ENCODE measurements at regions not wholly inside any gene's neighbourhood (a gene's known extent, or its start where the extent isn't known, plus 50 kb on each side); places are given as distances from the start of the nearest gene placed in this dataset.

DNA sequence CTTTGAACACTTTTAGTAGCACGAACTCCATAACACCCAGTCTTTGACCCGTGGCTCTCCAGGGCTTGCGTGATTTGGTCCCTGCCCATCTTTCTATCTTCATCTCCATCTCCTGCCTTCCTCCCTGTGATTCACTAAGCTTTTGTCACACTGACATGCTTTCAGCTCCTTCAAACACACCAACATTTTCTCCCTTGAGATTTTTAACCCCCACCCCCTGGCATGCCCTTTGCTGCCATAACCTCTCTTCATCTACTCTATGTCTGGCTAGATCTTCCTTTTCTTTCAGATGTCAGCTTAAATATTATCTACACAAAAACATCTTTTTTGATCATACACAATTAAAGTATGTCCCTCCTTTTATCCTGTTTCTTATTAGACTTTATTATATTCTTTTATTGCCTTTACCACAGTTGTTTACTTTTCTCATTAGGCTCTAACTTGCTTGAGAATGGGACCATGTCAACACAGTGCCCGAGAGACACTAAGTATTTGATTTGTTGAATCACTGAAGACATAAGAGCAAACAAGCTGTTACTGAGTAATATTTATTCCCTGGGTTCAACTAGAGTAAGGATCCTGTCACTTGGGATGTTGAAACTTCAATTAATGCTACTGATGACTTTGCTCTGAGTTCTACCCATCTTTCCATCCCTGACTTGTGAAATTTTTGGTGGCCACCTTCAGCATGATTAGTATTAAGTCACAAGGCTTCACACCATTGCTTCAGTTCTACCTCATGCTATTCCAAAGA is 387.3 kb downstream of the LRIG3 start:
- TF ChIP-seq, protein P1, sequence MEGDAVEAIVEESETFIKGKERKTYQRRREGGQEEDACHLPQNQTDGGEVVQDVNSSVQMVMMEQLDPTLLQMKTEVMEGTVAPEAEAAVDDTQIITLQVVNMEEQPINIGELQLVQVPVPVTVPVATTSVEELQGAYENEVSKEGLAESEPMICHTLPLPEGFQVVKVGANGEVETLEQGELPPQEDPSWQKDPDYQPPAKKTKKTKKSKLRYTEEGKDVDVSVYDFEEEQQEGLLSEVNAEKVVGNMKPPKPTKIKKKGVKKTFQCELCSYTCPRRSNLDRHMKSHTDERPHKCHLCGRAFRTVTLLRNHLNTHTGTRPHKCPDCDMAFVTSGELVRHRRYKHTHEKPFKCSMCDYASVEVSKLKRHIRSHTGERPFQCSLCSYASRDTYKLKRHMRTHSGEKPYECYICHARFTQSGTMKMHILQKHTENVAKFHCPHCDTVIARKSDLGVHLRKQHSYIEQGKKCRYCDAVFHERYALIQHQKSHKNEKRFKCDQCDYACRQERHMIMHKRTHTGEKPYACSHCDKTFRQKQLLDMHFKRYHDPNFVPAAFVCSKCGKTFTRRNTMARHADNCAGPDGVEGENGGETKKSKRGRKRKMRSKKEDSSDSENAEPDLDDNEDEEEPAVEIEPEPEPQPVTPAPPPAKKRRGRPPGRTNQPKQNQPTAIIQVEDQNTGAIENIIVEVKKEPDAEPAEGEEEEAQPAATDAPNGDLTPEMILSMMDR (IDR thresholded peaks at IDR 0.05; ENCODE audit: insufficient read depth, low read length, poor library complexity, severe bottlenecking), result no peak
- TF ChIP-seq EZH2phosphoT487 (conservative IDR thresholded peaks at IDR 0.05; ENCODE audit: low read length), result no peak
